Neutrophil (primary cell): ENCODE measurements at regions not wholly inside any gene's neighbourhood (a gene's known extent, or its start where the extent isn't known, plus 50 kb on each side); places are given as distances from the start of the nearest gene placed in this dataset.
"Not testable (repeated sequence)": the region's sequence is repeated elsewhere in the genome, so short reads cannot be mapped to it uniquely, and the experiment has no call there.

Experiments
- H3K27ac ChIP-seq: fragments of 200-600 bp; sonication (generic); 2 replicates; pipeline ENCODE4 v1.5.1; 2016; ENCODE audit warnings: mild to moderate bottlenecking, moderate library complexity
- H3K27me3 ChIP-seq: fragments of 200-600 bp; sonication (generic); 2 replicates; pipeline ENCODE4 v1.6.0; 2016; ENCODE audit warnings: mild to moderate bottlenecking
- H3K36me3 ChIP-seq: fragments of 200-600 bp; sonication (generic); 2 replicates; pipeline ENCODE4 v1.5.1; 2017
- H3K4me1 ChIP-seq, 2 experiments: fragments of 200-600 bp in 1 of 2; sonication (generic) in 1 of 2; 1 replicate in 1 of 2; 2 replicates in 1 of 2; pipeline versions ENCODE4 v1.5.1 to v1.6.1; 2013 to 2016; ENCODE audit warnings: low read depth in 1 of 2, low read length in 1 of 2, mild to moderate bottlenecking in 1 of 2, moderate library complexity in 1 of 2; ENCODE audit not compliant: control insufficient read depth in 1 of 2, insufficient read depth in 1 of 2
- H3K4me3 ChIP-seq, 2 experiments: fragments of 200-600 bp in 1 of 2; sonication (generic) in 1 of 2; 1 replicate in 1 of 2; 2 replicates in 1 of 2; pipeline ENCODE4 v1.5.1; 2013 to 2016; ENCODE audit warnings: low read depth in 1 of 2, low read length in 1 of 2, mild to moderate bottlenecking in 1 of 2, moderate library complexity in 1 of 2
- H3K9me3 ChIP-seq: fragments of 200-600 bp; sonication (generic); 2 replicates; pipeline ENCODE4 v1.5.1; 2016
- TF ChIP-seq, protein P1 (sequence below): fragments of 200-600 bp; sonication (generic); IDR thresholded peaks from 2 replicates; pipeline ENCODE4 v1.5.1; 2016; ENCODE audit warnings: antibody characterized with exemption

DNA sequence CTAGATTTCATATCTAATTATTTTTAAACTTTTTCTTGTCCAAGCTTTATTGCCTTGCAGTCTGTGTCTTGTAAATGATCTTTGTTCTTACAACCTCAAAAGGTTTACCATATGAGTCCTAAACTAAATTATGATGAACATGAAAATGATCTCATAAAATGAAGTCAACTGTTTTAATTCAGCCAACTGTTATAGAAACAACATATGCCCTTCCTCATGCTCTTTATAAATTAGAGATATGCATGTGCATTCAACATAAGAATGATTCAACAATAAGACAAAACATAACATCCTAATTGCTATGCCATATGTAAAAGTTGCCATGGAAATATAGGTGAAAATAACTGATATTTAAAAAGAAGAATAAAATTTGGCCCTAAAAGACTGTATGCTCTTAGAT lies 774.4 kb downstream of the LUZP2 start:
- Histone ChIP-seq H3K4me1 (no peaks in the 10 kb centered on the region), H3K4me3 (no peak overlapping the region)
- TF ChIP-seq, protein P1, sequence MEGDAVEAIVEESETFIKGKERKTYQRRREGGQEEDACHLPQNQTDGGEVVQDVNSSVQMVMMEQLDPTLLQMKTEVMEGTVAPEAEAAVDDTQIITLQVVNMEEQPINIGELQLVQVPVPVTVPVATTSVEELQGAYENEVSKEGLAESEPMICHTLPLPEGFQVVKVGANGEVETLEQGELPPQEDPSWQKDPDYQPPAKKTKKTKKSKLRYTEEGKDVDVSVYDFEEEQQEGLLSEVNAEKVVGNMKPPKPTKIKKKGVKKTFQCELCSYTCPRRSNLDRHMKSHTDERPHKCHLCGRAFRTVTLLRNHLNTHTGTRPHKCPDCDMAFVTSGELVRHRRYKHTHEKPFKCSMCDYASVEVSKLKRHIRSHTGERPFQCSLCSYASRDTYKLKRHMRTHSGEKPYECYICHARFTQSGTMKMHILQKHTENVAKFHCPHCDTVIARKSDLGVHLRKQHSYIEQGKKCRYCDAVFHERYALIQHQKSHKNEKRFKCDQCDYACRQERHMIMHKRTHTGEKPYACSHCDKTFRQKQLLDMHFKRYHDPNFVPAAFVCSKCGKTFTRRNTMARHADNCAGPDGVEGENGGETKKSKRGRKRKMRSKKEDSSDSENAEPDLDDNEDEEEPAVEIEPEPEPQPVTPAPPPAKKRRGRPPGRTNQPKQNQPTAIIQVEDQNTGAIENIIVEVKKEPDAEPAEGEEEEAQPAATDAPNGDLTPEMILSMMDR, result no peak

DNA sequence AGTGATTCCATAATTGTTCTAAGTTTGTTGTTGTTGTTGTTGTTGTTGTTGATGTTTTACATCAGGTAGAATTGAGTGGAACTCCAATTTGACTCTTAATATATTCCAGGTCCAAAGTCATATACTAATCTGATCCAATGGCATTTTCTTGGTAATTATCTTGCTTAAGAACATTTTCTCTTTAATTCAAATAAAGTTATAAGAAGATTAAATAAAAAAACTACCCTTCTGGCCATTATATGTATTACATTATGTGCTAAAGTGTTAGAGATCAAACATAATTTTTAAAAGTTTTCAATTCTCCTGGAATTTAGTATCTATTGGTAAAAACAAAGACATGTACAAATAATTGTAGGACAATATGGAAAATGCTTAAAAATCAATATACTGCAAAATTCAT lies 775.4 kb downstream of the LUZP2 start:
- Histone ChIP-seq H3K27ac (no peak overlapping the region), H3K4me3 (no peak overlapping the region), H3K27me3 (no peaks in the 10 kb centered on the region), H3K4me1 (no peaks in the 10 kb centered on the region), H3K36me3 (no peaks in the 10 kb centered on the region), H3K9me3 (no peaks in the 10 kb centered on the region)
- TF ChIP-seq, protein P1, result no peak

More for the DNA sequence above, 774.4 kb downstream of the LUZP2 start:
- H3K27ac ChIP-seq, result no peak overlapping the region
- H3K27me3 ChIP-seq, result no peaks in the 10 kb centered on the region
- H3K36me3 ChIP-seq, result no peaks in the 10 kb centered on the region
- H3K9me3 ChIP-seq, result no peaks in the 10 kb centered on the region

DNA sequence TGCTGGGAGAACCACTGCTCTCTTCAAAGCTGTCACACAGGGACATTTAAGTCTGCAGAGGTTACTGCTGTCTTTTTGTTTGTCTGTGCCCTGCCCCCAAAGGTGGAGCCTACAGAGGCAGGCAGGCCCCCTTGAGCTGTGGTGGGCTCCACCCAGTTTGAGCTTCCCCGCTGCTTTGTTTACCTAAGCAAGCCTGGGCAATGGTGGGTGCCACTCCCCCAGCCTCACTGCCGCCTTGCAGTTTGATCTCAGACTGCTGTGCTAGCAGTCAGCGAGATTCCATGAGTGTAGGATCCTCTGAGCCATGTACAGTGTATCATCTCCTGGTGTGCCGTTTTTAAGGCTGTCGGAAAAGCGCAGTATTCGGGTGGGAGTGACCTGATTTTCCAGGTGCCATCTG lies 784.0 kb downstream of the LUZP2 start:
- not testable (repeated sequence) for H3K27ac ChIP-seq, H3K36me3 ChIP-seq, H3K4me1 ChIP-seq, H3K4me3 ChIP-seq, H3K27me3 ChIP-seq, H3K9me3 ChIP-seq

DNA sequence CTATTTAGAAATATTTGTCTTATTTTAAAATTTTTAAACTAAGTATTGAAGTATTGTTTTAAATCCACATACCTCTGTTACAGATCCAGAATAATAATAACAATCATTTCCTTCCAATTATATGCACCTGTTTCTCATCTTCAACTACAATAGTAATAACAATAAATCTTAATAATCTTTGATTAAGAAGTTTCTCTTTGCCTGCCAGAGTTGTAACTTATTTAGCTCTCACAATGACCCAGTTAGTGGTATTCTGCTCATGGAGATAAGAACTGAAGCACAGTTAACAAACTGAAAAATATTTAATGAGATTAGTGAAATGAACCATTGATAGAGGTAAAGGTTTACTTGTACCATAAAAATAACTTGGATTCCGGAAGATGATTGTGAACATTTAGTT lies 796.3 kb downstream of the LUZP2 start:
- Histone ChIP-seq H3K9me3 (no peaks in the 10 kb centered on the region), H3K4me3 (no peak overlapping the region)
- TF ChIP-seq, protein P1, result no peak

DNA sequence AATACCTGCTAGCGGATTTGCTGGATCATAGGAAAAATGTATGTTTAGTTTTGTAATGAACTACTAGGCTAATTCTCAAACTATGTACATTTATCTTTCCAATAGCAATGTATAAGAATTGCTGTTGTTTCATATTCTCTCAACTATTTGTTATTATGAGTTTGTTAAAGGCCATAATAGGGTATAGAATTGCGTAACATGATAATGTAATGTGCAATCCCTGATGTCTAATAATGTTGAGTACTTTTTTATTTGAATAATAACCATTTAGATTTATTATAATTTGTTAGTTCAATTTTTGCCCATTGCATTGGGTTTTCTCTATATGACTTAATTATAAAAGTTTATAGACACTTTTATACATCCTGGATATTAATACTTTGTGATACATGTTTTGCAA lies 801.6 kb downstream of the LUZP2 start:
- Histone ChIP-seq H3K27me3 (no peaks in the 10 kb centered on the region), H3K9me3 (no peaks in the 10 kb centered on the region), H3K27ac (no peak overlapping the region), H3K36me3 (no peaks in the 10 kb centered on the region), H3K4me1 (no peaks in the 10 kb centered on the region), H3K4me3 (no peak overlapping the region)
- TF ChIP-seq, protein P1, result no peak

More for the DNA sequence above, 796.3 kb downstream of the LUZP2 start:
- Histone ChIP-seq H3K27ac (no peak overlapping the region), H3K36me3 (no peaks in the 10 kb centered on the region), H3K27me3 (no peaks in the 10 kb centered on the region), H3K4me1 (no peaks in the 10 kb centered on the region)

DNA sequence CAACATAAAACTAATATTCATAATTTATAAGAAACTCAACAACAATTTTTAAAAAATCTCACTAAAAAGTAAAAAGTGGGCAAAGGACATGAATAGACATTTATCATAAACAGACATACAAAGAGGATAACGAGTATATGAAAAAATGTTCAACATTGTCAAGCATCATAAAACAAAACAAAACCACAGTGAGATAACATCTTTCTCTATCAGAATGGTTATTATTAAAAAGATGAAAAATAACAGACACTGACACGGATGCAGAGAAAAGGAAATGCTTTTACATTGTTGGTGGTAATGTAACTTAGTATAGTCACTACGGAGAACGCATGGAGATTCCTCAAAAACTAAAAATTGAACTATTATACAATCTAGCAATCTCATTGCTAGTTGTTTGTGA lies 813.0 kb downstream of the LUZP2 start:
- Histone ChIP-seq H3K9me3 (no peaks in the 10 kb centered on the region), H3K27me3 (no peaks in the 10 kb centered on the region), H3K4me1 (no peaks in the 10 kb centered on the region), H3K4me3 (no peak overlapping the region), H3K36me3 (no peaks in the 10 kb centered on the region), H3K27ac (no peak overlapping the region)
- TF ChIP-seq, protein P1, result no peak
